GM18505 (cell line): ENCODE measurements at regions not wholly inside any gene's neighbourhood (a gene's known extent, or its start where the extent isn't known, plus 50 kb on each side); places are given as distances from the start of the nearest gene placed in this dataset.
"Not testable (repeated sequence)": the region's sequence is repeated elsewhere in the genome, so short reads cannot be mapped to it uniquely, and the experiment has no call there.

Experiments
- ATAC-seq: cut with Tn5 transposase; IDR thresholded peaks from one replicate; pipeline ENCODE4 v1.9.1; 2021; ENCODE audit not compliant: unreplicated experiment
- POLR2A ChIP-seq: IDR thresholded peaks from 4 replicates; pipeline ENCODE4 v1.6.1; 2011; ENCODE audit warnings: borderline replicate concordance; ENCODE audit not compliant: insufficient read depth, insufficient read length; ENCODE audit errors: extremely low read depth

- no peak for ATAC-seq
- no peak for TF ChIP-seq POLR2A
Observed at GRCh38 chr9:135173066-135173465, 85.6 kb downstream of the OLFM1 start.

- ATAC-seq: no peak
- TF ChIP-seq POLR2A: no peak
Observed at GRCh38 chr9:135174248-135174647, 86.8 kb downstream of the OLFM1 start.

GRCh38 chr9:135174981-135175380 lies 87.5 kb downstream of the OLFM1 start:
- ATAC-seq: no peak
- TF ChIP-seq POLR2A: no peak

GRCh38 chr9:135176284-135176683 lies 88.8 kb downstream of the OLFM1 start:
- ATAC-seq: no peak

GRCh38 chr9:135177562-135177961 lies 90.1 kb downstream of the OLFM1 start:
- not testable (repeated sequence) for ATAC-seq

More at GRCh38 chr9:135176284-135176683, 88.8 kb downstream of the OLFM1 start:
- TF ChIP-seq POLR2A: no peak

- ATAC-seq: no peak
- no peak for TF ChIP-seq POLR2A
Observed at GRCh38 chr9:135178498-135178897, 91.0 kb downstream of the OLFM1 start.

GRCh38 chr9:135179041-135179440 lies 91.6 kb downstream of the OLFM1 start:
- TF ChIP-seq POLR2A: no peak
- ATAC-seq: no peak

GRCh38 chr9:135179976-135180375 lies 92.5 kb downstream of the OLFM1 start:
- ATAC-seq: no peak
- TF ChIP-seq POLR2A: no peak

GRCh38 chr9:135180586-135180985 lies 93.1 kb downstream of the OLFM1 start:
- no peak for ATAC-seq
- TF ChIP-seq POLR2A: no peak

GRCh38 chr9:135181336-135181735 lies 93.9 kb downstream of the OLFM1 start:
- TF ChIP-seq POLR2A: no peak
- no peak for ATAC-seq

GRCh38 chr9:135181841-135182240 lies 94.4 kb downstream of the OLFM1 start:
- not testable (repeated sequence) for ATAC-seq

- no peak for TF ChIP-seq POLR2A
- ATAC-seq: no peak
Observed at GRCh38 chr9:135183069-135183468, 95.6 kb downstream of the OLFM1 start.

- TF ChIP-seq POLR2A: no peak
- no peak for ATAC-seq
Observed at GRCh38 chr9:135183528-135184180, 96.2 kb downstream of the OLFM1 start.

GRCh38 chr9:135184181-135185053 lies 96.9 kb downstream of the OLFM1 start:
- ATAC-seq: no peak
- TF ChIP-seq POLR2A: no peak

- TF ChIP-seq POLR2A: no peak
- no peak for ATAC-seq
Observed at GRCh38 chr9:135185060-135185459, 97.6 kb downstream of the OLFM1 start.
